Pancreas (tissue), 10 donors: ENCODE measurements at regions not wholly inside any gene's neighbourhood (a gene's known extent, or its start where the extent isn't known, plus 50 kb on each side); places are given as distances from the start of the nearest gene placed in this dataset.

ENCODE experiments used
- ATAC-seq, 4 donors: fragments of 200-7000 bp; cut with Tn5 transposase; one replicate each; pipeline versions ENCODE4 v1.8.0 to v1.9.1; 2020; ENCODE audit warnings: mild to moderate bottlenecking in 4 of 4, moderate library complexity in 4 of 4
- DNase-seq, 6 donors: peaks; one replicate each; pipeline ENCODE4 v3.0.0-alpha.2; 2020
- FAIRE-seq: peaks from 2 replicates; lab custom pipeline; 2012; peaks lifted over from hg19 to GRCh38; lab: Jason Lieb, UNC
- H3K27ac ChIP-seq, 4 donors: fragments of 200-600 bp; sonication (generic); 1 replicate in 3 of 4; 2 replicates in 1 of 4; pipeline versions ENCODE4 v1.5.0 to v1.8.0; 2020
- H3K27me3 ChIP-seq, 4 donors: fragments of 200-600 bp; one replicate each; pipeline ENCODE4 v1.8.0; 2021
- H3K36me3 ChIP-seq, 3 donors: fragments of 200-600 bp; sonication (generic) in 1 of 3; one replicate each; pipeline versions ENCODE4 v1.5.0 to v1.8.0; 2020 to 2021
- H3K4me1 ChIP-seq, 3 donors: fragments of 200-600 bp; one replicate each; pipeline ENCODE4 v1.8.0; 2021
- H3K4me3 ChIP-seq, 4 donors: fragments of 200-600 bp; sonication (generic) in 2 of 4; one replicate each; pipeline versions ENCODE4 v1.5.0 to v1.8.0; 2020 to 2021
- H3K9me3 ChIP-seq, 4 donors: fragments of 200-600 bp; one replicate each; pipeline ENCODE4 v1.8.0; 2021
- WGBS, 2 donors: extraction: QIAGEN DNeasy Blood & Tissue Kit; methylation state at CpG; one replicate each; pipeline ENCODE4 v1.1.7; 2013; 5-methylcytosine and 5-hydroxymethylcytosine counted together
- intact Hi-C, 3 donors: fragments of 100-400 bp; cut with DNase I; formaldehyde crosslinking; loops; one replicate each; pipeline versions ENCODE4 v1.11.1 to v1.14.2; 2022
- TF ChIP-seq, protein P1 (sequence below), 4 donors: fragments of 200-600 bp; sonication (generic) in 3 of 4; IDR thresholded peaks; one replicate each; pipeline versions ENCODE4 v1.5.0 to v1.8.0; 2021; ENCODE audit warnings: antibody characterized with exemption in 4 of 4
- donor health status: healthy with polysubstance abuse.
- donor health status: DM: no; HTN: no; CAD: no; lungs with moderate emphysema.
- donor health status: DM: no; HTN: no; CAD: no.
- donor health status: control.
- donor health status: control.
- donor health status: Bipolar disorder and iron deficiency.
- donor health status: DM: yes; HTN: yes; CAD: no.
- donor health status: DM: no; HTN: no; CAD: no.
- donor health status: DM: no; HTN: no; CAD: no.
- donor health status: DM: yes; HTN: yes; CAD: no.

DNA sequence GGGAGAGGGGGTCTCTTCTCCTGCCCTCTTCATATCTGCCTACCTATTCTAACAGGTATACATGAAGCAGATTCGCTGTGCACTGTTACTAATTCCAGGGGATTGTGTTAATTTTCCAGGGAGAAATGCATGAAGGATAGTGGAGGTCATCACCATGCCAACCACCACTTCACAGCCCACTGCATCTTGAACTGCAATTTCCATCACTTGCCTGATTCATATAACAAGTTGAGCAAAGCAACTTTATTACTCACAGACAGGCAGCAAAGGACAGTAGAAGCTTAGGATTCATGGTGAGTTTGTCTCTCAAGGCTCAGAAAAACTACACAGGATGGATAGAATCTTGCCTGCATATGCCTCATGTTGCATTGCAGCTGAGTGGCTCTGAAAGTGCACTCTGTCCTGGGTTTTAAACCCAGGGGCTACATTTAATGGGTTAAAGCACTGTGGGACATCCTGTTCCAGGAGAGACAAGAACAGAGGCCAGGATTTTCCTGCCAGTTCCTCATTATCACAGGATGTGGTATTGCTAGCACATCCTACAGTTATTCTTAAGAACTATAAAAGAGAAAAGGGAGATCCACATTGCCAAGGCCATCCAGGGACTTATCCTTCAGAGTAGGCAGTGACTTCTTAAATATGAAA, 136.9 kb upstream of the PRSS1 start:
- WGBS, 2 donors, result 82 to 91% methylated on average over 1 of the region's 1 CpG
- intact Hi-C loops, result no loop called here
- H3K9me3 ChIP-seq, result no peaks in the 10 kb centered on the region
- H3K36me3 ChIP-seq, result no peaks in the 10 kb centered on the region
- H3K4me3 ChIP-seq, result no peak overlapping the region
- no peaks in the 10 kb centered on the region for H3K27me3 ChIP-seq
- no peak overlapping the region for H3K27ac ChIP-seq
- no peak for ATAC-seq
- no peak for FAIRE-seq
- no peak for DNase-seq
- no peaks in the 10 kb centered on the region for H3K4me1 ChIP-seq
- TF ChIP-seq, protein P1, sequence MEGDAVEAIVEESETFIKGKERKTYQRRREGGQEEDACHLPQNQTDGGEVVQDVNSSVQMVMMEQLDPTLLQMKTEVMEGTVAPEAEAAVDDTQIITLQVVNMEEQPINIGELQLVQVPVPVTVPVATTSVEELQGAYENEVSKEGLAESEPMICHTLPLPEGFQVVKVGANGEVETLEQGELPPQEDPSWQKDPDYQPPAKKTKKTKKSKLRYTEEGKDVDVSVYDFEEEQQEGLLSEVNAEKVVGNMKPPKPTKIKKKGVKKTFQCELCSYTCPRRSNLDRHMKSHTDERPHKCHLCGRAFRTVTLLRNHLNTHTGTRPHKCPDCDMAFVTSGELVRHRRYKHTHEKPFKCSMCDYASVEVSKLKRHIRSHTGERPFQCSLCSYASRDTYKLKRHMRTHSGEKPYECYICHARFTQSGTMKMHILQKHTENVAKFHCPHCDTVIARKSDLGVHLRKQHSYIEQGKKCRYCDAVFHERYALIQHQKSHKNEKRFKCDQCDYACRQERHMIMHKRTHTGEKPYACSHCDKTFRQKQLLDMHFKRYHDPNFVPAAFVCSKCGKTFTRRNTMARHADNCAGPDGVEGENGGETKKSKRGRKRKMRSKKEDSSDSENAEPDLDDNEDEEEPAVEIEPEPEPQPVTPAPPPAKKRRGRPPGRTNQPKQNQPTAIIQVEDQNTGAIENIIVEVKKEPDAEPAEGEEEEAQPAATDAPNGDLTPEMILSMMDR (IDR thresholded peaks at IDR 0.05), result no peak

- no peaks in the 10 kb centered on the region for H3K4me1 ChIP-seq
- no peaks in the 10 kb centered on the region for H3K36me3 ChIP-seq
- TF ChIP-seq, protein P1 (IDR thresholded peaks at IDR 0.05), result no peak
- 59 to 64% methylated on average over 8 of the region's 8 CpGs for WGBS, 2 donors
- H3K27me3 ChIP-seq, result no peaks in the 10 kb centered on the region
- intact Hi-C loops, result no loop called here
- ATAC-seq (peak in 2 of 4 donors; percentile 27 to 51), FAIRE-seq (no peak), DNase-seq (no peak)
- no peak overlapping the region for H3K4me3 ChIP-seq
- no peaks in the 10 kb centered on the region for H3K9me3 ChIP-seq
- H3K27ac ChIP-seq, result no peak overlapping the region
Observed at GRCh38 chr7:142611566-142612236, 137.6 kb upstream of the PRSS1 start.

DNA sequence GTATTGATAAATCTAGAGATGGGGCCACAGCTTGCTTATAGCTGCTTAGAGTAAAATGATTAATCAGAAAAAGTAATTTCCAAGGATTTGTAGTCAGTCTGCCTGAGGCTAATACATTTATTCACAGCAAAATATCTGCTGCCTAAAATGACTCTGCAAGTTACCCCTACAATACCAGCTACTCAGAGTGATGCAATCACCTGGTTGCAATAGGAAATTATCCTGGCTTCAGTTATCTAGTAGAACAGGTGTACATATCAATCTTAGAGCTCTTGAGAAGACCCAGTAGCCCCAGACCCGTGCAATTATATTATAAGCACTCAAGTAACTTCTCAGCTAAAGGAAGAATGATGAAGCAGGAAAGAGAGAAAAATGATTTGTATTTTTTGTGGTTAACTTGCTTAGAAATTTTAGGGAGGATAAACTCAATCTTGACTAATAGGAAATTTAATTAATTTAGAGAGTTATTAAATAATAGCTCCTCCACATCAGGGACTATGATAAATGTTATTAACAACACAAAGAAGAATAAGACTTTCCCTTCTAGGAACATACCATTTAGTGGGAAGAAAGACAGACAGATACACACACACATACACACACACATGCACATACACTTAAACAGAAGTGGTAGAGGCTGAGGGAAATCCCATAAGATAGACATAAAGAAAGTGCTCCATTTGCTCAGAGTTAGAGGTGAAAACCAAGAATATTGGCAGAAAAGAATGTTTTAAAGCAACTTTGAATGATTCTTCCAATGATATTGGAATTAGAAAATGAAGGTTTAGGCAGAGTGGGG, 140.4 kb upstream of the PRSS1 start:
- no peak overlapping the region for H3K27ac ChIP-seq
- no peak overlapping the region for H3K4me3 ChIP-seq
- DNase-seq (no peak), ATAC-seq (peak in 1 of 4 donors; percentile 15), FAIRE-seq (no peak)
- H3K27me3 ChIP-seq, result no peaks in the 10 kb centered on the region
- 23 to 27% methylated on average over 1 of the region's 1 CpG for WGBS, 2 donors
- no peaks in the 10 kb centered on the region for H3K9me3 ChIP-seq
- no peaks in the 10 kb centered on the region for H3K4me1 ChIP-seq
- intact Hi-C loops, result no loop called here
- H3K36me3 ChIP-seq, result no peaks in the 10 kb centered on the region
- TF ChIP-seq, protein P1 (IDR thresholded peaks at IDR 0.05), result no peak

DNA sequence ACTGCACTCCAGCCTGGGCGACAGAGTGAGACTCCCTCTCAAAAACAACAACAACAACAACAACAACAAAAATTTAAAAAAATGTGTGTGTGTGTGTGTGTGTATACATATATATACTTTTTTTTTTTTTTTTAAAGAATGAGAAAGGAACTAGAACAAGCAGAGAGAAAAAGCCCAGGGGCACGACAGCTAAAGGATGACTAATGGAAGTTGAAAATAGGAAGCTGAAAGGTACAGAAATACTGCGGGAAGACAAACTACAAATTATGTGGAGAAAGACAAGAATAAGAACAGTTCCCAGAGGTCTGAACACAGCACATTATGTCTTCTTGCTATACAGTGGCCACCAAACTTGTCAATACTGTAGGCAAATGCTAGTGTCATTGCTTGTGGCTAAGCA, 141.9 kb upstream of the PRSS1 start:
- no peaks in the 10 kb centered on the region for H3K4me1 ChIP-seq
- no peak overlapping the region for H3K4me3 ChIP-seq
- intact Hi-C loops, result no loop called here
- no peaks in the 10 kb centered on the region for H3K9me3 ChIP-seq
- TF ChIP-seq, protein P1 (IDR thresholded peaks at IDR 0.05), result no peak
- H3K36me3 ChIP-seq, result no peaks in the 10 kb centered on the region
- no peak for DNase-seq
- no peak for FAIRE-seq
- H3K27ac ChIP-seq, result no peak overlapping the region
- H3K27me3 ChIP-seq, result no peaks in the 10 kb centered on the region
- 80 to 83% methylated on average over 3 of the region's 3 CpGs for WGBS, 2 donors
- no peak for ATAC-seq
